ENCODE measurements at regions not wholly inside any gene's neighbourhood (a gene's known extent, or its start where the extent isn't known, plus 50 kb on each side); places are given as distances from the start of the nearest gene placed in this dataset.

DNA sequence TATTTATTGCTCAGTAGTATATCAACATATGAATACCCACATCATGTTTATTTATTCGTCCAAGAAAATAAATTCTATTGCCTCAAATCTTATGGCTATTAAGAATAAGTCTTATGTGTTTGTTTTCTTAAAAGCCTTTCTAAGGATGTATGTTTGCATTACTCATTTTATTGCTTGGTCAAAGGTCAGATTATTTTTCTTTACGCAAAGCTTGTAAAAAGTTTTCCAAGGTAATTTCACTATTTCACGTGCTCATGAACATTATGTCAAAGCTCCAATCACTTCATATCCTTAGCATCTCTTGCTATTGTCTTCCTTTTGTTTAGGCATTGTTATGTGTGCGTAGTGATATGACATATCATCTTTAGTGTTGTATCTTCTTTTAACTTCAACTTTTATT is 258.5 kb upstream of the FSTL5 start:
- TF ChIP-seq POLR2A (IDR thresholded peaks at IDR 0.05): no peak
- TF ChIP-seq, protein P1, sequence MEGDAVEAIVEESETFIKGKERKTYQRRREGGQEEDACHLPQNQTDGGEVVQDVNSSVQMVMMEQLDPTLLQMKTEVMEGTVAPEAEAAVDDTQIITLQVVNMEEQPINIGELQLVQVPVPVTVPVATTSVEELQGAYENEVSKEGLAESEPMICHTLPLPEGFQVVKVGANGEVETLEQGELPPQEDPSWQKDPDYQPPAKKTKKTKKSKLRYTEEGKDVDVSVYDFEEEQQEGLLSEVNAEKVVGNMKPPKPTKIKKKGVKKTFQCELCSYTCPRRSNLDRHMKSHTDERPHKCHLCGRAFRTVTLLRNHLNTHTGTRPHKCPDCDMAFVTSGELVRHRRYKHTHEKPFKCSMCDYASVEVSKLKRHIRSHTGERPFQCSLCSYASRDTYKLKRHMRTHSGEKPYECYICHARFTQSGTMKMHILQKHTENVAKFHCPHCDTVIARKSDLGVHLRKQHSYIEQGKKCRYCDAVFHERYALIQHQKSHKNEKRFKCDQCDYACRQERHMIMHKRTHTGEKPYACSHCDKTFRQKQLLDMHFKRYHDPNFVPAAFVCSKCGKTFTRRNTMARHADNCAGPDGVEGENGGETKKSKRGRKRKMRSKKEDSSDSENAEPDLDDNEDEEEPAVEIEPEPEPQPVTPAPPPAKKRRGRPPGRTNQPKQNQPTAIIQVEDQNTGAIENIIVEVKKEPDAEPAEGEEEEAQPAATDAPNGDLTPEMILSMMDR (IDR thresholded peaks at IDR 0.05): no peak
